ENCODE measurements at regions not wholly inside any gene's neighbourhood (a gene's known extent, or its start where the extent isn't known, plus 50 kb on each side); places are given as distances from the start of the nearest gene placed in this dataset.

GRCh38 chr13:99865420-99865930 is 106.1 kb downstream of the ZIC5 start:
- no peak for TF ChIP-seq CTCF (IDR thresholded peaks at IDR 0.05)
- no peak for DNase-seq
- 97% methylated on average over 9 of the region's 11 CpGs for WGBS (ENCODE audit: insufficient coverage)
- Mint-ChIP-seq H3K4me3 (no peak overlapping the region), H3K4me1 (no peaks in the 10 kb centered on the region), H3K36me3 (no peaks in the 10 kb centered on the region), H3K9me3 (no peaks in the 10 kb centered on the region), H3K27me3 (ENCODE audit: low read depth in 3 of 3) (peaks cover 0 to 3% (median 0%) of the 10 kb centered on the region in 3 donors), H3K27ac (no peak overlapping the region)
- no peak overlapping the region for H3K4me3 ChIP-seq (replicated peaks in 1 of 3; ENCODE audit: low read depth in 2 of 3, low read length in 3 of 3)
- H3K79me2 ChIP-seq (ENCODE audit: insufficient read depth, low read length) = no peaks in the 10 kb centered on the region
- H3K4me2 ChIP-seq (replicated peaks; ENCODE audit: extremely low read depth, low read length, poor library complexity, severe bottlenecking) = no peak overlapping the region
- H3K9me3 ChIP-seq (replicated peaks in 1 of 2; ENCODE audit: control insufficient read depth in 1 of 2, insufficient read depth in 1 of 2, low read length in 2 of 2) = no peaks in the 10 kb centered on the region
- intact Hi-C loops (cut with micrococcal nuclease) = no loop called here
- H3K27me3 ChIP-seq (ENCODE audit: control insufficient read depth in 2 of 2, insufficient read depth in 2 of 2, low read length in 2 of 2) = no peaks in the 10 kb centered on the region
- no peak overlapping the region for H2AFZ ChIP-seq (ENCODE audit: insufficient read depth, low read depth, low read length, poor library complexity, severe bottlenecking)
- H4K20me1 ChIP-seq (ENCODE audit: insufficient read depth, low read length) = no peaks in the 10 kb centered on the region
- H3K9ac ChIP-seq (ENCODE audit: insufficient read depth, low read length, poor library complexity, severe bottlenecking) = no peak overlapping the region
- H3K4me1 ChIP-seq (ENCODE audit: control insufficient read depth in 1 of 2, insufficient read depth in 2 of 2, low read length in 2 of 2) = no peaks in the 10 kb centered on the region
- H3K27ac ChIP-seq (ENCODE audit: low read depth in 1 of 2, low read length in 2 of 2) = no peak overlapping the region
- H3K36me3 ChIP-seq (replicated peaks in 1 of 2; ENCODE audit: control insufficient read depth in 1 of 2, insufficient read depth in 2 of 2, low read length in 2 of 2) = no peaks in the 10 kb centered on the region

GRCh38 chr13:99864627-99864990 is 107.0 kb downstream of the ZIC5 start:
- 81% methylated on average over 6 of the region's 10 CpGs for WGBS (ENCODE audit: insufficient coverage)
- H3K4me3 Mint-ChIP-seq = no peak overlapping the region
- Histone ChIP-seq H3K4me1 (ENCODE audit: control insufficient read depth in 1 of 2, insufficient read depth in 2 of 2, low read length in 2 of 2) (no peaks in the 10 kb centered on the region), H3K9me3 (replicated peaks in 1 of 2; ENCODE audit: control insufficient read depth in 1 of 2, insufficient read depth in 1 of 2, low read length in 2 of 2) (no peaks in the 10 kb centered on the region), H3K4me3 (replicated peaks in 1 of 3; ENCODE audit: low read depth in 2 of 3, low read length in 3 of 3) (no peak overlapping the region), H2AFZ (ENCODE audit: insufficient read depth, low read depth, low read length, poor library complexity, severe bottlenecking) (no peak overlapping the region), H3K27me3 (ENCODE audit: control insufficient read depth in 2 of 2, insufficient read depth in 2 of 2, low read length in 2 of 2) (no peaks in the 10 kb centered on the region), H4K20me1 (ENCODE audit: insufficient read depth, low read length) (no peaks in the 10 kb centered on the region), H3K4me2 (replicated peaks; ENCODE audit: extremely low read depth, low read length, poor library complexity, severe bottlenecking) (no peak overlapping the region), H3K9ac (ENCODE audit: insufficient read depth, low read length, poor library complexity, severe bottlenecking) (no peak overlapping the region), H3K79me2 (ENCODE audit: insufficient read depth, low read length) (no peaks in the 10 kb centered on the region), H3K36me3 (replicated peaks in 1 of 2; ENCODE audit: control insufficient read depth in 1 of 2, insufficient read depth in 2 of 2, low read length in 2 of 2) (no peaks in the 10 kb centered on the region), H3K27ac (ENCODE audit: low read depth in 1 of 2, low read length in 2 of 2) (no peak overlapping the region)
- peaks cover 0 to 3% (median 0%) of the 10 kb centered on the region in 3 donors for H3K27me3 Mint-ChIP-seq (ENCODE audit: low read depth in 3 of 3)
- intact Hi-C loops (cut with micrococcal nuclease) = no loop called here
- no peak for DNase-seq
- H3K27ac Mint-ChIP-seq = no peak overlapping the region
- no peaks in the 10 kb centered on the region for H3K9me3 Mint-ChIP-seq
- no peak for TF ChIP-seq CTCF (IDR thresholded peaks at IDR 0.05)
- no peaks in the 10 kb centered on the region for H3K36me3 Mint-ChIP-seq
- no peaks in the 10 kb centered on the region for H3K4me1 Mint-ChIP-seq
